NCI-H2029 treated with DMSO at 0.1 percent for 48 hours (cell line): ENCODE measurements at regions not wholly inside any gene's neighbourhood (a gene's known extent, or its start where the extent isn't known, plus 50 kb on each side); places are given as distances from the start of the nearest gene placed in this dataset.

ENCODE experiments used
- DNase-seq: peaks from one replicate; lab custom pipeline; 2025; lab: John Stamatoyannopoulos, UW

DNA sequence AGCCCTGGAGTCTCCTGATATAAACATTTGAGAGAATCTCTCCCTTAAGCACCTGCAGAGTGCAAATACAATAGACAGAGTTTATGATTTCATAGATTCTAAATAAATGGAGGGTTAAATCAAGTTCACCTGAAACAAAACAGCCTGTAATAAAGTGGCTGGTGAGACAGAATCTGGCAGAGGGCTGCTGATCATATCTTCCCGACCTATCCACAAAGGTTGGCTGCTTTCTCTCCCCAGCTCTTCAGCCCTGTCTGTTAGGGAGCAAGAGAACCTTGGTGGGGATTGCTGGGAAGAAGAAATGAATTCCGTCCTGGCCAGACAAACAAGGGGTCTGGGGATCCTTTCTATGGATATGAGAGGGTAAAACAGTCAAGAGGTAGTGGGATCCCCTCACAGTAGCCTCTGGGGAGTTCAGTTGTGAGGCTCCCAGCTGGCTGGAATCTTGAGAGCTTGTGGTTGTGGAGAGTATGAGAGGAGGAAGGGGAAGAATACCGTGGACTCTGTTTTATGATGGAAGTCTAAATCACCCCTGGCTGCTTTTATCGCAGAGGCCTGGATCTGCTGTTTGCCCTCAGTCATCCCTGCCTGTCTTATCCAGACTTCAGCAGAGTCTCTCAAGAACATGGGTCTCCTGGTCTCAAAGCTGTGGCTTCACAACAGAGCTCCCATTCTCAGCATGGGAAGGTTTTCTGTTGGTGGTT is 451.3 kb downstream of the NTRK3 start:
- no peak for DNase-seq

DNA sequence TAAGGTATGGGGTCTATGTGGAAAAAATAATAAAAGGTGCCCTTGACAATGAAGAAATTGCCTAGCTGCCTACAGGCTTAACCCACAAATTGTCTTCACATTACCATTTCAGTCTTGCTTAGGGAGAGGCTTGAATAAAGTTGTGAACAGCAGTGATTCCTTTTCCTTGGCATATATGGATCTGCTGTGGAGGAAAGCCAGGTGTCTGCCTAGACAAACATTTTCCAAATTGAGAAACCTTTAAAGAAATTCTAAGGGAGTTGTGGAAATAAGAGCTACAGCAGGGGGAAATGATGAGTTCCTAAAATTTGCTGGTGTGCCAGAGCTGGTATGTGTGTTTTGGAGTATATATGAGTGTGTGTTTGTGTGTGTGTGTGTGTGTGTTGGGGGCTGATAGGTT is 452.1 kb downstream of the NTRK3 start:
- DNase-seq = no peak

DNA sequence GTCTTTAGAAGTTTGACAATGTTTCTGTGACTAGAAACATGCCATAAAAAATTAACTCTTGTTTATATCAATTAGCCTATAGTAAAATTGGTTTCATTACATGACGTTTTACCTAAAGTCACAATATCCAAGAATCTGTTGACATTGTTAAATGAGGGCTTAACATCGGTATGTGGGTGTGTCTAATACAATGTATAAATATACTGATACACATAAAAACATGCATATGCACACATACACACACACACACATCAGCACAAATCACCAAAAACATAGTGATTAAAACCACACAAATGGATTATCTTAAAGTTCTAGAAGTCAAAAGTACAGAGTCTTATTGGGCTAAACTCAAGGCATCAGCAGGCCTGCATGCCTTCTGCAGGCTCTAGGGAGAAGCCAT is 456.7 kb downstream of the NTRK3 start:
- no peak for DNase-seq

DNA sequence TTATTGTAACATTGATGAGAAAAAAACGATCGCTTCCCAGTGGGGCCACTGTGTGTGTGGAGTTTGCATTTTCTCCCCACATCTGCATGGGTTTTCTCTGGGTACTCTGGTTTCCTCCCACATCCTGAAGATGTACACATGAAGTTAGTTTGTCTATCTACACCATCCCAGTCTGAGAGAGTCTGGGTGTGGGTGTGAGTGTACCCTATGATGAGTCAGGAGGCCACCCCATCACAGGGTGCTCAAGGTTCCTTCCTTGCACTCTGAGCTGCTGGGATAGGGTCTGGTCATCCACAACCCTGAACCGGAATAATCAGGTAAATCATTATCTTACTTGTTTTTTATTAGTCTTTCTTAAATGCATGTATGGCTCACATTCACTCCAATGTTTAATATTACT is 457.1 kb downstream of the NTRK3 start:
- no peak for DNase-seq

DNA sequence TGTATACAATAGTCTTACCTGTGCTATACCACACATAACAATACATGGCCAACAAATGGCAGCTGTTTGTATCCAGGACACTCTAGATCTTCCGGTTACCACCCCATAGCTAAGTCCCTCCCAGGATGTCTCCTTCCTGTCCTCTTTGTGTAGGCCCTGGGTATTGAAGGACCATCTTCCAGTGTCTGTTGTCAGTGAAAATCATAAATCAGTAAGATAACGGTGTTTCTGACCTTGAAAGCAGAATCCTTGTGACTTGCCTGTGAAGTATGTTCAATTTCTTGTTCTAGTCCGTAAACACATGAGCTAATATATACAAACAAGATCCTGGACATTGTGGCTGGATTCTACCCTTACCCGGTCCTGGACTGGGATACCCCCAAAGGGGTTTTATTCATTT is 462.8 kb downstream of the NTRK3 start:
- no peak for DNase-seq

DNA sequence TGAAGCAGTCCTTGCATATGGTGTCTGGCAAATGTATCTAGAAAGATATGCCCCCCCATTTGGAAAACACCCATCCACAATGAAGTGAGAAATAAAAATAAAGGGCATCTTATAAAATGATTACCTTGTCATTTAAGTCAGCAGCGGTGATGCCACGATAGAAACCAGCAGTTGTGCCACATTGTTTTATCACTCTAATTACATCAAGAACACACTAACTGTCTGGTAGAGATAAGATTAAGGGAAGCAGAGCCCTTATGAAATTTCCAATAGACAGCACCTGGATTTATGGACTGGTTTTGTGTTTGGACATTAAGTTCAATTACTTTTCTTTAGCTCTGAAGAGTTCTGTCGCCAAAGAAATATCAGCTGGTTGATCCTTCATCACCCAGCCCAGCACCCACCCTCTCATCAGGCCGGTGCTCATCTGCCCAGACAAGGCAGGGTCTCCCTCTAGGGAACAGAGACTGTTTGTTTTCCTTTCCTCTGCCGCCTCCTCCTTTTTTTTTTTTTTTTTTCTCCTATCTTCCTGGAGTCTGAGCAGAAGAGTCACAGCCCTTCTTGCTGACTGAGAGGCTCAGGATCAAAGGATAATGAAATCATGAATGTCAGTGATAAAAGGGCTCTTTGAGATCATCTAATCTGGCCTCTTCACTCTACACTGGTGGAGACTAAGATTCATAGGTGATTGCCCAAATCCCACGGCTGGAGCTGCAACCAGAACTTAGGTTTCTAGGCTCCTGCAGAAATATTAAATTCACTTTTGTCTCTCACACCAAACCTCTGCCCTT is 464.1 kb downstream of the NTRK3 start:
- no peak for DNase-seq

DNA sequence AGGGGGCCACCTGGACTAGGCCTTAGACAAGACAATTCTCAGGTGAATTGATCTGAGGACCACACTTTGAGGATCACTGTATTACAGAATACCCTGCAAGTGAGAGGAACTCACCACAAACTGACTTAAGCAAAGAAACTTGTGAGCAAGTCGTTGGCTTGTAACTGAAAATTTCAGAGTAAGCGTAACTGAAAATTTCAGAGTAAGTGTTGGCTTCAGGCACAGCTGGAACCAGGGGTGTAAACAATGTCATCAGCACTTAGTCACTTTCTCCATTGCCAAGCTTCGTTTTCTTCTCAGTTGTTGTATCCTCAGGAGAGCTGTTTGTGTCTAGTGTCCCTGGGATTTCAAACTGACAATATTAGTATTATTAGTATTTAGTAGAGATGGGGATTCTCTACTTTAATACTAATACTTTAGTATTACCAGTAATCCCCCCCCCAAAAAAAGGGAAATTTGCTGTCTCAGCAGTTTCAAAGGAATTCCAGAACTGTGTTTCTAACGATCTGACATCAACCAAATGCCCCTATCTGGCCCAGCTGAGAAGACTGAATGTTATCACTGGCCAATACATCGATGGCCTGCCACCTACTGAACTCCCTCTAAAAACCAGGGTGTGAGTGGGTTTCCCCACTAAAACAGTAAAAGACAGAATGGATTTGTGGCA is 474.4 kb downstream of the NTRK3 start:
- no peak for DNase-seq

DNA sequence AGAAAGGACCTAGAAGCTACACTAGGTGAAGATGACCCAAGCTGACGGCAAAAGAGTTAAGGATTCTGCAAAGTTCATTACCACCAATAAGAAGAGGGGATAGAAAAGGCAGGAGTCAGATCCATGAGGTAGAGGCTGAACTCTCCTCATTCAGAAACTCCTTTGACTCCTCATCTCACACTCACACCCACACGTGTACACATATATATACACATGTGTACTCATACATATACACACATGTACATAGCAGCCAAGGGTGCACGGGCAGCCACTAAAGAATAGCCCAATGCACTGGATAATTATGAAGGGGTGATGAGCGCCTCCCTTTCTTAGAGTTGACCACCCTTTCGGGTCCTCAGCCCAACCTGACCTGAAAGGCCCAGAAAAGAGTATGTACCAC is 476.8 kb downstream of the NTRK3 start:
- no peak for DNase-seq

DNA sequence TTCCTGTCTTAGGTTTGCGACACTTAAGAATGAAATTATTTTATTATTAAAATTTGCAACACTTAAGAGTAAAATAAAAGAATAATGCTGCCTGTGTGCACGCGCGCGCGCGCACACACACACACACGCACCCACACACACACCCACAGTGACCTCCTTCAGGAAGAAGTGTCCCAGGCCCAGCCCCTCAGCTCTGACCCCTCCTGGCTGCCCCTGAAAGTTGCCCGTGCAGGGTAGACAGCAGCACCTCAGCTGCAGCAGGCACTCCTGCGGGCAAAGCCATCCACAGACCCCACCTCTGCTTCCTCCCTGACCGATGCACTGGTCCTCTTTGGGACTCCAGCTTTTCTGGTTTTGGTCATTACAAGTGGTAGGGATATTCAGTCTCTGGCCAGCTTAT is 478.2 kb downstream of the NTRK3 start:
- DNase-seq = no peak

DNA sequence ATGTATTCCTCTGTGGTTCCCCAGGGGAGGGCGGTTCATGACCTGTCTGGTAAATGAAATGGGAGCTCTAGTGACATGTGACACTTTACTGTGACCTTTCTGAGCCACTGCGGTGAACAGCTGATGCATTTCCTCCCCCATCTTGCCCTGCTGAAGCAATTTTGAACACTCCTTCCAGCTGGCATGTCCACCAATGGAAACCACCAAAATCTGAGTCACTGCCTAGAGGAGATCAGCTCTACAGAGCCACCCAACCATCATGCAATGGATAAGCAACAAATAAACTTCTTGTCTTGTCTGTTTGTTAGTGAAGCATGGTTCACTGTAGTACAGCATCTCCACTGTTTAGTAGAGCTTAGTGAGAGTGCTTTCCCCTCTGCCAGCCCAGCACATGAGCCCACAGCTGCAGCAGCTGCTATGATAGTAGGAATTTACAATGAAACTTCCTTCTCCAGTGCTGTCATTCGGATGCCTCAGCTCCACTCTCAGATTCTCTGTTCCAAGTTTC is 479.4 kb downstream of the NTRK3 start:
- no peak for DNase-seq

DNA sequence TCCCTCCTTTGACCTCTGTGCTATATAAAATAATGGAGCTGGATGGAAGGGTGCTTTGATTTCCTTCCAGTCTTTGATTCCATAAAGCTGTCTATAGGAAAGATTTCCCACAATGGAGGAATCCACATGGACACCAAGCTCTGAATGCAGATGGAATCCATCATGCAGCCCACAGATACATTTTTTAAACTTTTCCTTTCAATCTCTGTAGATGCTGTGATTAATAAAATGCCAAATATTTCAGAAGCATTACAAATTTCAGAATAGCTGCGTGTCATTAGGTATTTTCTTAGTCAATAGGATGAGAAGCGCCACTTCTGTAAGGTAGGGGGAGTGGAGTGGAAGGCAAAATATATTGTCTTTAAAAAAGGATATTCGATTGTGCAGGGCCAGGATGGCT is 489.0 kb downstream of the NTRK3 start:
- no peak for DNase-seq

DNA sequence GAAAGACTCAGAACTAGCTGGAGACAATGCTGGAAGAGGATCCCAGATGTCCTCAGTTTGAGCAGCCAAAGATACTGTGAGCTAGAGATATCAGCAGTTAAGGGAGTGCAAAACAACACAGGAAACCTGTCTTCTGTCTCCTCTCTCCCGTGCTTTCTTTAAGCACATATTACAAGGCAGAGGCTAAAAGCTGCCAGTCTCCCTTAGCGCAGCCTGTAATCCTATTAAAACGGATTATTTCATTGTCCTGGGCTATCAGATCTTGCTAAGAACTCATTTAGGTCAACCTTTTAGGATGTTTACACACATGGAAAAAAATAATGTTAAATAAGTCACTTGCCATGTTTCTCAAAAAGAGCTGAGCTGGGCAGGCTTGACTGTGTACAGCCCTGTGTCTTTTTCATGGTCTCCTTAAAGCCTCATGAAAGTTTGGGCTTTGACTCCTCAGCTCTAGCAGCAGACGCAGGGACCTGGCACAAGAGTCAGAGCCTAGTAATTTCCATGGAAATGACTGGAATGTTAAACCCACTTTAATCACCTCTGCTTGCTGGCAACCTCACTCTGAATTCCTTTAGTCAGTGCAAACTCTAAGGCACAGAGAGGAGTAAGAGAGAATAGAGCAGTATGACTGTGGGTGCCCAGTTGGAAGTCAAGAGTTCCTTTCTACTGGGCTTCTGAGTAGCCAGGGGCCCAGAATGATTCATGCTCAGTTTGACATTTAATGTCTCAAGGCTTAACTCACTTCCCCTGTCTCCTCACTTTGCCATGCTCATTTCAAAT is 491.9 kb downstream of the NTRK3 start:
- no peak for DNase-seq

DNA sequence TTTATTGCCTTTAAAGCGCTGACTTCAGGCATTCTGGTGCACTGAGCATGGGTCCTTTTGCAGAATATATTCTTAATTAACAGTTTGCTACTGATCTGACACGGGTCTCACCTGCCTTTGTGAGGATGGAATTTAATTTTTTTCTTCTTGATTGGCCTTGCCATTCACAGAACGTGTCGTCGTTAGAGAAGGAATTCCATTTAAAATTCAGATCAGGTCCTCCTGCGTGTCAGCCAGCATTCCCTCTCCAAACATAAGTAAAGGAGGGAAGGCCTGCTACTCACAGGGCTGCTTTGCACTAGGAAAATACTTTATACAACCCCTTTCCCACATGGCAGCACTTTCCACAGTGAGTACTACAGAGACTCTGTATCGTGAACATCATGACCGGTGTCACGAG is 492.7 kb downstream of the NTRK3 start:
- DNase-seq = no peak

DNA sequence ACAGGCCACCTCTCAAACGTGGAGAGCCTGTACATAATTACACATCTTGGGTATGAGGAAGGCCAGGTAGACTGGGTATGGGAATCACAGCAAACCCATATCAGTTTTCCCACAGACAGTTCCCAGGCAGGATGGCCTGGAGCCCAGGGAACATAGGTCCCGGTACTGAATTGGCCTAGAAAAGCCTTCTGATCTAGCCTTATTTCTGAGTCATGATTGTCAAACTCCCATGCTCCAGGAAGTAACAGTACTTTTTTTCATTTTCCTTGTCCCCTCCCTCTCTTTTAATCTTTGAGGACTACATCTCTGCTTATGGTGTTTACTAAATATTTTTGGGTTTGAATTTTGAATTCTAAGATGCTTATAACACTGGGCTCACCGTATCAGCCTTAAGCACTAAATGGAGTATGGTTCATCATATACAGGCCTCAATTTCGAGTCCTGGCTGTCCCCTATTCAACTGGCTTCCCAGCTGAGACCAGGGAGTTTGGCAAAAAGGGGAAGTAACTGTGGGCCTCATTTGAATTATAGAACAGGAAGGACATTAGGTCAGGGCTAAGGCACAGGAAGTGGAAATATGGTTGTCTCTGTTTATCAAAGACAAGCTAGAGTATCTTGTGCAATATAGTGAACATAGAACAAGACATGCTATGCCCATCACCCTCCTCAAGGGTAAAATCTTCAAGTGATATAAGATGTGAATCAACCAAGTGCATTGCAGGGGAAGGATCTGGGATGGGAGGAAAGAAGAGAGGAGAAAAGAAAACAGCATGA is 494.6 kb downstream of the NTRK3 start:
- DNase-seq = no peak

DNA sequence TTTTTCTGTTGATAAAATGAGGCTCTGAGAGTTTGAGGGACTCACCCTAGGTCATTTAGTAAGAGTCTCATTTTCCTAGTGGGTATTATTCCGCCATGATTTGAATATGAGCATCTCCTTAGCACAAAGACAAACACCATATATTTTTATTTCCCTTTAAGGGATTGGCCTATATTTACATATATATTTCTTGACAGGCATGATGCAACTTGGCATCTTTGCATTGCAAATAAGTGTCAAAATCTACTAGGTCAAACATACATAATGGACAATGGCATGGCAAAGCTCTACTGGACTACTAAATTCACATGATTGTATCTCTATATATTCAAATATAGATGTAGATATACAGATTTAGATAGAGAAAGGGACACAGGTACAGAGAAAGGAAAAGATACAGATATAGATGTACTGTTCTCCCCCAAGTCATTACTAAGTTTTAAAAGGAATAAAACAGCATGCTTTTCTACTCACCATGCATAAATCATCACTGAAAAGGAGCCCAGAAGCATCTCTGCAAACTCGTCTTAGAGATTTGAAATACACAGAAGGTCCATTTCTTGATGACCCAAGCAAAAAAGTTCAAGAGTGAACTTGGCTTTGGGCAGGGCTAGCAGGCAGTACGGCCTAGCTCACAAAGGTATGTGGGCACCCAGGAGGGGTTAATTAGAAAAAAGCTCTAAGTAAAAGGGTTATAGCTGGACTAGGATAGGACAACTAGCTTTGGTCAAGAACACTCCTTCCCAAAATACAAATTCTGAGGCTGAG is 495.8 kb downstream of the NTRK3 start:
- no peak for DNase-seq

DNA sequence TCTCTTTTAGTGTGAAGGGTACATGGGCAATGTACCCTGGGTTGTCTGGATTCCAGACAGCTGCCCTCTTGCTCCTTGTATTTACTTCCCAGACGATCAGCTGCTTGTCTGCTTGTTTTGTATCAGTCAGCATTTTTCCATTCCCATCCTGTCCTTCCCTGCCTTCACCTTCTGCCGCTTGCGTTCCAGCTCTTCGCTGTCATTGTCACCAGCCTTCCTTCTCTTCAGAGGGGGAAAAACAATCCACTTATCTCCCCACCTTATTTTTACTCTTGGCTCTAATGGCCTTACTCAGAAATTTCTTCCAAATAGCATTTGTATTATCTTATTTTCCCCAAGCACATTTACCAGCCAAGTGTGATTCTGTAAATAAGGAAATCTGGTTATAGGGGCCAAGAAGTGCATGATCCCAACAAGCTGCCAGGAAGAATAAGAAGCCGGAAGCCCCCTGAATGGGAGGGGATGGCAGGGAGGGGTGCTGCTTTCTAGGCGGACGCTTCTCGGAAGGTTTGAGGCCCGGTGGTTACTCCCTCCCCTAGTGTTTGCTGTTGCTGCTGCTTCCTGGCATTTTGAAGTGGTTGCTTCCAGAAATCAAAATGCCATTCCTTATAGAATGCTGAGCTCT is 497.6 kb downstream of the NTRK3 start:
- DNase-seq = no peak

DNA sequence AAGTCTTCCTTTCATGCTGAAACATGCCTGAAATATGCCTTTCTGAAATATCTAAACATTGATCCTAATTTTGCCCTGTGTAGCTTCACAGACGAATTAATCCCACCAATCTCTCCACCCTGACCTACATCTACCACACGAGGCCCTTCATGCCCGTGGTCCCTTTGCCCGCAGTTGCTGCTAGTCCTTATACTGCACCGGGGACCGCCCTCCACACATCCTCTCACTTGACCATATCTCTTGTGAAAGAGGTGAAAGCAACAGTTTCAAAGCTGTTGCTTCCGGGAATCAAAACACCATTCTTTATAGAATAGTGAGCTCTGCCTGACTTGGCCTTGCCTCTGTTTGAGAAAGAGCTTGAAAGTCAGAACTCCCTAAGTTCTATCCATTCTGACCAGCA is 499.5 kb downstream of the NTRK3 start:
- no peak for DNase-seq

DNA sequence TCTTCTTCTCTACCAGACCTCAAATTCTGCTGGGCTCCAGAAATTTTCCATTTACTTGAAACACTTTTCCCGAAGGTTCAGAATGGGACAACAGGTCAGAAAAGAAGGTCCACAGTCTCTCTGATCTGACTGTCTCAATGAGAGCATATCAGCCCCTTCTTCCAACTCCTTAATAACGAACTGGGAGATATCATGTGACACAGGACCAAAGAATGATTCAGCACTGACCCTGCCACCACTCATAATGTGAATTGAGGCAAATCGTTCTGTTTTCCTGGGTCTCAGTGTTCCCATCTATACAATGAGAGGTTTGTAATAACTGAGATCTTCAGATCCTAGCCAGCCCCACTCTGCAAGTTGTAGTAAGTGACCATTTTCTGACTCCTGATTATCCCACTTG is 500.5 kb downstream of the NTRK3 start:
- no peak for DNase-seq

DNA sequence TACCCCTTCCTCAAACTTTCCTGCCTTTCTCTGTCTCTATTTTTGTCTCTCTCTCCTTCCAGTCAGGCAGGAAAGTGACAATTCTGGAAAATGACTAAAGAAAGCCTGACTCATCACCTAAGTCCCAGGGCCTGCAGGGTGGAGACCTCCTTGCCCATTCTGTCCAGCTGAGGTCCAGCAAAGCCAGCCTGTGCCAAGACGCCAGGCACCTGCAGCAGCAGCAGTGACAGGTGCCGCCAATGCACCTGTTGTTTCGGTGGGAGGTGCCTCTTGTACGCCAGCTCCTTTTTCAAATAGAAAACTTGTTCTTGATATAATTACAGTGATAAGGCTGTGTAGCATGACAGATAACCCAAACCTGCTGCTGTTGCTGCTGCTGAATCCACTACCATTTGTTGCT is 501.3 kb downstream of the NTRK3 start:
- DNase-seq = peak; percentile 19

DNA sequence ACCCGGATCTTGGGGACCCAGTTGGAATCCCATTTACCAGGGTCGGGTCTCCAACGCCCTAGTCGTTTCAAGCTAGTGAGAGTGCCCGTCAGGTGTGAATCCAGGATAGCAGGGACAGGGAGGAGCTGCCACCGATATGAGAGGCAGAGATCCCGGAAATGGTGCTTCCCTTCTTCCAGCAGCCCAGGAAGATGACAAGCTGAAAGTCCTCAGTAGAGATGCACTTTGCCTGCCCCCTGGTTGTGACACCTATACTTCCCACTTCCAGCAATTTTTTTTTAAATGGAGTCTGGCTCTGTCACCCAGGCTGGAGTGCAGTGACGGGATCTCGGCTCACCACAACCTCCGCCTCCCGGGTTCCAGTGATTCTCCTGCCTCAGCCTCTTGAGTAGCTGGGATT is 503.0 kb downstream of the NTRK3 start:
- DNase-seq = peak; percentile 29
